Astrocyte (in vitro differentiated cells and primary cell): ENCODE measurements at regions not wholly inside any gene's neighbourhood (a gene's known extent, or its start where the extent isn't known, plus 50 kb on each side); places are given as distances from the start of the nearest gene placed in this dataset.

Experiments
- CTCF ChIP-seq: IDR thresholded peaks from 2 replicates; pipeline ENCODE4 v1.5.1; 2011; ENCODE audit warnings: low read depth, mild to moderate bottlenecking, inconsistent platforms, low read length, moderate library complexity; ENCODE audit not compliant: insufficient read depth
- EZH2 ChIP-seq: IDR thresholded peaks from 2 replicates; pipeline ENCODE4 v1.6.1; 2012; ENCODE audit warnings: mild to moderate bottlenecking, low read length, inconsistent platforms; ENCODE audit not compliant: insufficient read depth

- TF ChIP-seq EZH2 (no peak), CTCF (no peak)
Measured at GRCh38 chr6:102662851-102663250, 1269.3 kb downstream of the GRIK2 start.
